Body of pancreas (tissue), 4 donors: ENCODE measurements at regions not wholly inside any gene's neighbourhood (a gene's known extent, or its start where the extent isn't known, plus 50 kb on each side); places are given as distances from the start of the nearest gene placed in this dataset.

Source experiments
- ATAC-seq: fragments of 150-250 bp; one replicate; pipeline ENCODE4 v1.9.1; 2016
- DNase-seq, 4 donors: peaks; one replicate each; pipeline ENCODE4 v3.0.0-alpha.2; 2019
- H3K27ac ChIP-seq, 4 donors: fragments of 200-600 bp; sonication (generic); 1 replicate in 3 of 4; 2 replicates in 1 of 4; pipeline versions ENCODE4 v1.5.1 to v1.6.1; 2016 to 2019; ENCODE audit warnings: mild to moderate bottlenecking in 1 of 4, mixed read lengths in 1 of 4, moderate library complexity in 1 of 4
- H3K27me3 ChIP-seq, 2 donors: fragments of 200-600 bp; sonication (generic); one replicate each; pipeline ENCODE4 v1.6.0; 2016; ENCODE audit warnings: mild to moderate bottlenecking in 1 of 2
- H3K36me3 ChIP-seq, 2 donors: fragments of 200-600 bp; sonication (generic); replicated peaks in 1 of 2; 2 replicates each; pipeline ENCODE4 v1.5.1; 2016; ENCODE audit warnings: low read depth in 2 of 2; ENCODE audit not compliant: insufficient read depth in 1 of 2
- H3K4me1 ChIP-seq: fragments of 200-600 bp; sonication (generic); one replicate; pipeline ENCODE4 v1.6.0; 2016
- H3K4me3 ChIP-seq, 2 donors: fragments of 200-600 bp; sonication (generic); 1 replicate in 1 of 2; 2 replicates in 1 of 2; pipeline ENCODE4 v1.5.1; 2016 to 2019
- H3K9me3 ChIP-seq, 3 donors: fragments of 200-600 bp; sonication (generic); 1 replicate in 2 of 3; 2 replicates in 1 of 3; pipeline ENCODE4 v1.5.1; 2016
- CTCF ChIP-seq, 7 experiments: fragments of 450-650 bp in 4 of 7; fragments of 200-600 bp in 3 of 7; sonication (generic) in 3 of 7; IDR thresholded peaks; one replicate each; pipeline ENCODE4 v1.5.1; 2016 to 2019; ENCODE audit warnings: antibody characterized with exemption in 7 of 7
- POLR2A ChIP-seq, 3 donors: fragments of 450-650 bp; IDR thresholded peaks; one replicate each; pipeline ENCODE4 v1.6.1; 2016; ENCODE audit warnings: antibody characterized with exemption in 3 of 3, mild to moderate bottlenecking in 2 of 3
- WGBS, 2 donors: methylation state at CpG; one replicate each; pipeline ENCODE4 v1.1.5; 2017; 5-methylcytosine and 5-hydroxymethylcytosine counted together
- intact Hi-C: fragments of 100-400 bp; cut with DNase I; formaldehyde crosslinking; loops from one replicate; pipeline ENCODE4 v1.15.1; 2023

DNA sequence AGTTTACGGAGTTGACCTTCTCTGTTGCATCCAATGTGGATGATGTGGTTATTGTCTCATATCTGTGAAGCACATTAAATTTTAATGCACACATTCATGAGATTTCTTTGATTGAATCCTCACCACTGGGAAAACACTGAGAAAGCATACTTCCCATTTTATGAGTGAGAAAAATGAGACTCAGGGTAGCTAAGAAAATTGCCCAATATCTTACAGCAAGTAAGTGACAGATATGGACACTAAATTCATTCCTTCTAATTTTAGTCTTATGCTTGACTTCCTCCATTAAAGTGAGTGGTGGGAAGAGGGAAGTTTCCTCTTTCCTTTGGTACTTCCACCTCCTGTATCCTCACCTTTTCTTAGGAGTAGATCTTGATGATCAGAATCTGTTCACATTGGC lies 504.8 kb upstream of the BOD1L1 start:
- no peak overlapping the region for H3K4me3 ChIP-seq
- DNase-seq: no peak
- no peaks in the 10 kb centered on the region for H3K36me3 ChIP-seq
- H3K27me3 ChIP-seq: no peaks in the 10 kb centered on the region
- no peaks in the 10 kb centered on the region for H3K9me3 ChIP-seq
- H3K27ac ChIP-seq: no peak overlapping the region
- no peaks in the 10 kb centered on the region for H3K4me1 ChIP-seq
- no peak for ATAC-seq
- no peak for TF ChIP-seq CTCF (IDR thresholded peaks at IDR 0.05)
- no peak for TF ChIP-seq POLR2A (IDR thresholded peaks at IDR 0.05)
- intact Hi-C loops: no loop called here
- 96 to 100% methylated on average over 1 of the region's 1 CpG for WGBS, 2 donors

- H3K4me1 ChIP-seq: no peaks in the 10 kb centered on the region
- no peak overlapping the region for H3K4me3 ChIP-seq
- TF ChIP-seq CTCF (IDR thresholded peaks at IDR 0.05): no peak
- TF ChIP-seq POLR2A (IDR thresholded peaks at IDR 0.05): no peak
- no peaks in the 10 kb centered on the region for H3K27me3 ChIP-seq
- DNase-seq (no peak), ATAC-seq (no peak)
- H3K27ac ChIP-seq: no peak overlapping the region
- no peaks in the 10 kb centered on the region for H3K9me3 ChIP-seq
- intact Hi-C loops: no loop called here
- H3K36me3 ChIP-seq: no peaks in the 10 kb centered on the region
Measured at GRCh38 chr4:14138106-14138505, 510.6 kb upstream of the BOD1L1 start.

DNA sequence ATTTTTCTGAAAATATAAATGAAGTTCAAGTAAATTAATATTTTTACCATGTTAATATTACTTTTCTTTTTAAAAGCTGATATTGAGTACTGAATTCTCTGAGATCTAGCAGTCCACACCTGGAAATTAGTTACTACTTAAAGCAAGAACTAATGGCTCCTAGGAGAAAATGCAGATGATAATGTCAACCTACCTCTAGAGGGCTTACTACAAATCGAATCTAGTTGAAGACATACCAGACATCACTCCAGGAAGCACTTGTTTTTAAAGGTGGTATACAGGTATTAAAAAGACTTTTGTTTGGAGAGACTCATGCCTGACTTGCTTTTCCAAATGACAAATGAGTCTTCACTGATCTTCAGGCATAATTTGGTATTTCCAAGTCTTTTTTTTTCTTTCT lies 516.4 kb upstream of the BOD1L1 start:
- no peaks in the 10 kb centered on the region for H3K36me3 ChIP-seq
- no peak overlapping the region for H3K27ac ChIP-seq
- no peaks in the 10 kb centered on the region for H3K27me3 ChIP-seq
- H3K4me3 ChIP-seq: no peak overlapping the region
- WGBS, 2 donors: 8 to 10% methylated on average over 1 of the region's 1 CpG
- H3K4me1 ChIP-seq: no peaks in the 10 kb centered on the region
- ATAC-seq: no peak
- H3K9me3 ChIP-seq: no peaks in the 10 kb centered on the region
- no peak for DNase-seq
- no peak for TF ChIP-seq POLR2A (IDR thresholded peaks at IDR 0.05)
- no peak for TF ChIP-seq CTCF (IDR thresholded peaks at IDR 0.05)
- intact Hi-C loops: no loop called here

DNA sequence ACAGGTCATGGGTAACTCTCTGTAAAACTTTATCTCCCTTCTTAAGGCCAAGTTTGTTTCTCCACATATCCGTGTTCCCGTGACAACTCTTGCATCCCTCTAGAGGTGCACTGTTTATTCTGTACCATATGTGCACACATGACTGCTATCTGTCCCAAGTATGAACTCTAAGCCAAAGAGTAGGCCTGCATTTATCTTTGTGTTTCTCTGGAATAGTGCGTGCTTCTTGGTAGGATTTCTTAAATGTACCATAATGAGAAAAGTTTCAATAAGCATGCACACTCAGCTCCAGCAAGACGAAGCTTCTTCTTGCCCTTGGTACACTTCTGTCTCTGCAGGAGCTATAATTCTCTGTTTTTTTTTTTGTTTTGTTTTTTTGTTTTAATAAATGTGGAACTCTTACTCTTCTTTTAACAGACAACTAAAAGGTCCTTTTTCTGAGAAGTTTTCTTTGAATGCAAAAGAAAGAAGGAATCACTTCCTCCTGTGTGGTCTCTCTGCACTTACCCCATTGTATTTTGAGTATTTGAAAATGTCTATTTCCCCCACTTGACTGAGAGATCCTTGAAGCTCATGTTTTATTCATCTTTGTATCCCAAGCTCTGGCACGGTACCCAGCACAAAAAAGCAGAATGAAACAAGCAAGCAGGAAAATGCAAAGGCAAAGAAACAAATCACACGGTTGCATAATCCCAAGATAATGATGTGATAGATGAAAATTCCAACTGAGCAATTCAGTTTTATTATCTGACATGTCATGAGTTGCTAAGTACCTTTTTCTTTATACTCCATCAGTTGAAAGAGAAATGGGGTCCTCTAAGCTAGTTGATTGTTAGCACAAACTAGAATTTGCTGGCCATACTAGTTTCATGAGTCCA lies 521.9 kb upstream of the BOD1L1 start:
- DNase-seq (no peak), ATAC-seq (no peak)
- intact Hi-C loops: no loop called here
- TF ChIP-seq POLR2A (IDR thresholded peaks at IDR 0.05): no peak
- TF ChIP-seq CTCF (IDR thresholded peaks at IDR 0.05): no peak
- 57 to 62% methylated on average over 6 of the region's 6 CpGs for WGBS, 2 donors
- Histone ChIP-seq H3K27me3 (no peaks in the 10 kb centered on the region), H3K4me1 (no peaks in the 10 kb centered on the region), H3K4me3 (no peak overlapping the region), H3K9me3 (no peaks in the 10 kb centered on the region), H3K27ac (no peak overlapping the region), H3K36me3 (no peaks in the 10 kb centered on the region)

DNA sequence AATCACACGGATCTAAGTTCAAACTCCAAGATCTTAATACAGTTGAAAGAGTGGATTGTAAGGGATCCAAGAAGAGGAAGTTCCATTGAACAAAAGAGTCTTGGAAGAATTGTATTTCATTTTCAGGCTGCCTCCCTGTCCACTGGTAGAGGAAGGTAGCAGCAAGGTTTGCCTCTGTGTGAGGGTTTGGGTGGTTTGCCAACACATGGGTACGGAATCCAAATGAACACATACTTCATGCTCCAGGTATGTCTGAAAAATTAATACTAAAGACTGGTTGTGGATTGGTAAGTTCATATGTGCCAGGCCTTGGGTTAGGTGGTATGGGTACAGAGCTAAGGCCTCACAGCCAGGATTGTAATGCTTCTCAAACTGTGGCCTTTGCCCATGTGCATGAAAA lies 523.6 kb upstream of the BOD1L1 start:
- ATAC-seq (no peak), DNase-seq (no peak)
- intact Hi-C loops: no loop called here
- Histone ChIP-seq H3K27me3 (no peaks in the 10 kb centered on the region), H3K4me1 (peaks cover 8% of the 10 kb centered on the region), H3K4me3 (no peak overlapping the region), H3K9me3 (no peaks in the 10 kb centered on the region), H3K36me3 (no peaks in the 10 kb centered on the region), H3K27ac (no peak overlapping the region)
- WGBS, 2 donors: 64 to 73% methylated on average over 2 of the region's 2 CpGs
- no peak for TF ChIP-seq CTCF (IDR thresholded peaks at IDR 0.05)
